HG02973 (cell line): ENCODE measurements at regions not wholly inside any gene's neighbourhood (a gene's known extent, or its start where the extent isn't known, plus 50 kb on each side); places are given as distances from the start of the nearest gene placed in this dataset.
"Not testable (repeated sequence)": the region's sequence is repeated elsewhere in the genome, so short reads cannot be mapped to it uniquely, and the experiment has no call there.

Experiments
- ATAC-seq: cut with Tn5 transposase; IDR thresholded peaks from one replicate; pipeline ENCODE4 v1.9.1; 2021; ENCODE audit warnings: moderate library complexity; ENCODE audit not compliant: unreplicated experiment

DNA sequence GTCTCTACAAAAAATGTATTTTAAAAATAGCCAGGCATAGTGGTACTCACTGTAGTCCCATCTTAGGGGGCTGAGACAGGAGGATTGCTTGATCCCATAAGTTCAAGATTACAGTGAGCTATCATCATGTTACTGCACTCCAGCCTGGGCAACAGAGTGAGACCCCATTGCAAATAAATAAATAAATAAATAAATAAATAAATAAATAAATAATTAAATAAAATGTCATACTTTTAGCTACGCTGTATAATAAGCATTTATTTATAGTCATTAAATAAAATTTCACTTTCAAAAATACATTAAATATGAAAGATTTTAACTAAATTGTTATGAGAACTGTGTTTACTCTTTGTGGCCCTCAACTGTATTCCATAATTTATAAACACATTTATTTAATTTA lies 1124.2 kb downstream of the PCDH7 start:
- ATAC-seq = no peak

DNA sequence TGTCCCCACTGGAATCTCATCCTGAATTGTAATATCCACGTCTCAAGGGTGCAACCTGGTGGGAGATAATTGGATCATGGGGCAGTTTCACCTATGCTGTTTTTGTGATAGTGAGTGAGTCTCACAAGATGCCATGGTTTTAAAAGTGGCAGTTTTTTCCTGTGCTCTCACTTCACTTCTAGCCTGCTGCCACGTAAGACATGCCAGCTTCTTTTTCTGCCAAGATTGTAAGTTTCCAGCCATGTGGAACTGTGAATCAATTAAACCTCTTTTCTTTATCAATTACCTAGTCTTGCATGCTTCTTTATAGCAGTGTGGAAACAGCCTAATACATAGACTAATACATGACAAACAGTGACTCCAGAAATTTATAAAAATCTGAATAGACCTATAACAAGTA lies 1131.8 kb downstream of the PCDH7 start:
- ATAC-seq = no peak

DNA sequence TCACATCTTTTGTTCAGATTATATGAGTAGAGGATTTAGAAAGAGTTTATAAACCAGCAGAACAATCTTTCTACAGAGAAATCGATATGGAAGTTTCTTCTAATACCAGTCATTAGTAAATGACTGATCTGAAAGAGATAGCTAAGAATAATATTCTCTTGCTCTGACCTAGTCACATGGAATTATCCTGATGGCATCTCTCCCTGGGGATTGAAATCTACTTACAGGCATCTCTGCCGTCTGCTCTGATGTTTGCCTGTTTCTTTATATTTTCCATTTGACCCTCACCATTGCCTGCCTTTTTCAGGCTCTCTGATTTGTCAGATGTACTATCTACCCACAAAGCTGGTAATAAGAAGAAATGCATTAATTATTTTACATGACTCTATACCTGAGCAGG lies 1157.3 kb downstream of the PCDH7 start:
- no peak for ATAC-seq

DNA sequence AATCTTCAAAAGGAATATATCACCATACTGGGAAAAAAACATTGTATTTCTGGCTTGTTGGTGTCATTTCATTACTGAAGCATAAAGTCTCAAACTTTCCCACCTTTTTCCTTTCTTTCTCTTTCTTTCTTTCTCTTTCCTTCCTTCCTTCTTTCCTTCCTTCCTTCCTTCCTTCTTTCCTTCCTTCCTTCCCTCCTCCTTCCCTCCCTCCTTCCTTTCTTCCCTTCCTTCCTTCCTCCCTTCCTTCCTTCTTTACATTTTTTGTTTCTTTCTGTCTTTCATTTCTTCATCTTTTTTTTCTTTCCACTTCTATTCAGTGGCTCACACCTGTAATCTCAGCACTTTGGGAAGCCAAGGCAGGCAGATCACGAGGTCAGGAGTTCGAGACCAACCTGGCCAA lies 1160.7 kb downstream of the PCDH7 start:
- ATAC-seq = not testable (repeated sequence)

DNA sequence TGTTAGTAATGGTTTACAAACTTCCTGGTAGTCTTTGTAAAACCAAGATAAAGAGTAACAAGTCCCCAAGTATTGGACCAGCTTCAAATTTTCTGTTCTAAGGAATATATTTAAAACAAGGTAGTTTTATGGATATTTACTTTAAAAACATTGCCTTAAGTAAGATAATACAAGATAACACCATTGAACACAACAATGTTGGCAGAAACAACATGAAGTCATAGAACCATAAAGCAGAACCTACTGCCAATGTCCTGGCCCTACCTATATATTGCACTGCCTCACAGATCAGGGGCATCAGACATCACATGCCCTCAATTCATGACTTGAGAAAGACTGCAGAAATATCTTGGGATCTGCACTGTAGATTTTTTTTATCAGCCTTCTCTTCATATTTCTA lies 1176.2 kb downstream of the PCDH7 start:
- no peak for ATAC-seq

DNA sequence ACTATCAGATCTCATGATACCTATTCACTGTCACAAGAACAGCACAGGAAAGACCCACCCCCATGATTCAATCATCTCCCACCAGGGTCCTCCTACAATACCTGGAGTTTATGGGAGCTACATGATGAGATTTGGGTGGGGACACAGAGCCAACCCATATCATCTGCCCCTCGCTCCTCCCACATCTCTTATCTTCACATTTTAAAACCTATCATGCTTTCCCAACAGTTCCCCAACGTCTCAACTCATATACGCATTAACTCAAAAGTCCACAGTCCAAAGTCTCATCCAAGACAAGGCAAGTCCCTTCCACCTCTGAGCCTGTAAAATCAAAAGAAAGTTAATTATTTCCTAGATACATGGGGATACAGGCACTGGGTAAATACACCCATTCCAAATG lies 1185.2 kb downstream of the PCDH7 start:
- ATAC-seq = no peak

DNA sequence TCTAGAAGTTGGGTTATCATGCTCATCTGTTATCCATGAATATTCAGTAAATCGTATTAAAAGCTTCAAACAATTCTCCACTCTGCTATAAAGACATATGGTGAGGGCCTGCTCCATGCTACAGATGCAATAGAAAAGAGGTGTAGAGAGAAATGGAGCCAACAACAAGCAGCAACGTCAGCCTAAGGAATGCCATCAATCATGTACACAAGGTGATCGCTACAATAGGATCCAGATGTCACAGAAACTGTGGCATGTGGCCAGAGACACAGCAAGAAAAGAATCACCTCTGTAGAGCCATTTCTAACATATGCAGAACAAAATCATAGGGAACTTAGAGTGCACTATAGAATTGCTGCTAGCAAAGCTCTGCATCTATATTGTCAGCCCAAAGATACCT lies 1188.1 kb downstream of the PCDH7 start:
- ATAC-seq = no peak

DNA sequence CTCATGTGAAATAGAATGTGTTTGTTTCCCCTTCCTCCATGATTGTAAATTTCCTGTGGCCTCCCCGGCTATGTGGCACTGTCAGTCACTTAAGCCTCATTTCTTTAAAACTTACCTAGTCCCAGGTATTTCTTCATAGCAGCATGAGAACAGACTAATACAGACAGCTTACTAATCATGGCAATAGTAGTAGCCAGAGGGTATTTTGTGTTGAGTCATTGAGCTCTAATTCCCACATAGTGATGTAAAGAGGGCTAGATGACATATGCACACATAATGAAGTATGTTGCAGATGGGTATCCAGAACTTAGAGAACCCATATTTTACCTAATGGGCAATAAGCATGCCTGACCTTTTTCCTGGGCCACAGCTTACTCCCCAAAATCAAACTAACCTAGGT lies 1197.2 kb downstream of the PCDH7 start:
- ATAC-seq = no peak

DNA sequence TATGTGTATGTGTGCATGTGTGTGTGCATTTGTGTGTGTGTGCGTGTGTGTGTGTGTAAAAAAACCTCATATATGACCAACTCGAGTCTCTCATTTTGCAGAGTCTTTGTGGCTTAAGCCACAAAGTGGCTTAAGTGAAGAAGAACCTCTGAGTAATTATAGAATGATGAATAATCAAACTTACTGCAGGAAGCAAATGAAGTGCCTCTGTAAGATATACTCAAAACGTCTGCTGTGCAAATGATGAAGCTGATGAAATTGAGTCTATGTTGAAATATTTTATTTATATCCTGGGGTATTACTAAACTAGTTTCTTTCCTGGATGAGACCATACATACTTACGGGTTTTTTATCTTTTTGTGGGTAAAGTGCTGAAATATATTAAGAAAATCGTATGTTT lies 1198.7 kb downstream of the PCDH7 start:
- ATAC-seq = no peak

DNA sequence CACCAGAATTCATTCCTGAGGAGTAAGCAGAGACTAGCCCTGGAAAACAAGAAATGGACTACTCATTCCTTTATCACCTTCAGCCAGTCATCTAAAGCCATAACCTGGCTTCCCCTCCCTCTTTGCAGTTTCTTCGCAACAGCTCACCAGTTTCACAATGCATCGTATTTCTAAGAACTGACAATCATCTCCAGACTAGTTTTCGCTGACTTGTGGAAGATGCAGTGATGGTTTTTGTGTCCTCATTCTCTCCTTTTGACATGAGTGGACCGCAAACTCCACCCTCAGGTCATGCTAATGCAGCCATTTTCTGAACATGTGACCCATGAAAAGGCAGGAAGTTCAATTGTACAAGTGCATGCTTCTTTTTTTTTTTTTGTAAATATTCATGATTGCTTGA lies 1203.5 kb downstream of the PCDH7 start:
- ATAC-seq = no peak

DNA sequence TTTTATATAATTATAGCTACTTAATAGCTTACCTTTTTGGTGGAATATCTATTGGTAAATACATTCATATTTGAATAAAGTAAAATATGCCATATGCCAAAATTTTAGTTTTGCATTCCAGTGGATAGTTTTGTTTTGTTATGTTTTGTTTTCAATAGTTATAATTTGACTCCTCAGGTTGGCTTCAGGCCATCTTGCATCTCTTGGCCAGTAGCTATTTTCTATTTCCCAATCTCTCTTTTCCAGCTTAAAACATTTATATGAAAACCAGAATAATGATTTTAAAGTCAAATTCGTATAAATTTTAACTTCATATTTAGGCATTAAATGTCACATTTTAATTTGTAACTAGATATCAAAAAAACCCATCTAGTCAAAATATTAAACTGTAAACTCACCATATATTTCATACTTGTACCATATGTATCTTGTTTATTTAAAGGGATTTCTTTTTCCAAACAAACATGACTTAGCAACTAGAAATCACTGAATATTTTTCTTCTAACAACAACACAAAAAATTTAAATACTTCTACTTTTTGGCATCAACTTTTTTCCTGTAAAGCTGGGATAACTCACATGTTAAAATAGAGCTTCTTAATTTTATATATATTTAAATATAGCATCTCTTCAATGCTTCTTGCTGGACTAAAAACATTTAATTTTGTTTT lies 1209.6 kb downstream of the PCDH7 start:
- ATAC-seq = no peak

DNA sequence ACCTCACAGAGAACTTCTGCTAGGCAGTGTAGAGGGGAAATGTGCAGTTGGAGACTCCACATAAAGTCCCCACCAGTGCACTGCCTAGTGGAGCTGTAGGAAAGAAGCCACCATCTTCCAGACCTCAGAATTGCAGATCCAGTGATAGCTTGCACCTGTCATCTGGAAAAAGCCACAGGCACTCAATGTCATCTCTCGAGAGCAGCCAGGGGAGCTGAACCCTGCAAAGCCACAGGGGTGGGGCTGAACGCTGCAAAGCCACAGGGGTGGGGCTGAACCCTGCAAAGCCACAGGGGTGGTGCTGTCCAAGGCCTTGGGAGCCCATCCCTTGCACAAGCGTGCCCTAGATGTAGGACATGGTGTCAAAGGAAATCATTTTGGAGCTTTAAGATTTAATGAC lies 1226.3 kb downstream of the PCDH7 start:
- ATAC-seq = no peak

DNA sequence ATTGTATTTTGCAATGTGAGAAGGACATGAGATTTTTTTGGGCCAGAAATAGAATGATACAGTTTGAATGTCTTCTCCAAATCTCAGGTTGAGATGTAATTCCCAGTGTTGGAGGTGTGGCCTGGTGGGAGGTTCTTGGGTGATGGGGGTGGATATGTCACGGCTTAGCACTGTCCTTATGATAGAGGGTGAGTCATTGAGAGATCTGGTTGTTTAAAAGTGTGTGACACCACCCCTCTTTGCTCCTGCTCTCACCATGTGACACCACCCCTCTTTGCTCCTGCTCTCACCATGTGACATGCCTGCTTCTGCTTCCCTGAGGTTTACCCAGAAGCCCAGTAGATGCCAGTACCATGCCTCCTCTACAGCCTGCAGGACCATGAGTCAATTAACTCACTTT lies 1226.9 kb downstream of the PCDH7 start:
- no peak for ATAC-seq

DNA sequence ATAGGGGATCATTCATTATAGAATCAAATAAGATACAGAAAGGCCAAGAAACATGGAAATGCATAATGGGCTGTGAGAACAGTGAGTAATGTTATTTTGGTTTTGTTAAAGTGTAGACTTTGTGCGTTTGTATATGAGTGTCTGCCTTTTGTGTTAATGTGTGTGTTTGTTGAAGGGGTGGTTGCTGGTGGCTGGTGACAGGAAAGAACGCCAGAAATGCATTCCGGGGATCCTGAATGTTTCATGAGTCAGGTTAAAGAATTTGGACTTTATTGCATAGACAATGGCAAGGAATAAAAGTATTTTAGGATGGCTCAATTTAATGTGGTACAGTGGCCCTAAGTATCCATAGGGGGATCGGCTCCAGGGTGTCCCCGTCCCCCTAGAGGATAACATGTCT lies 1228.9 kb downstream of the PCDH7 start:
- no peak for ATAC-seq

DNA sequence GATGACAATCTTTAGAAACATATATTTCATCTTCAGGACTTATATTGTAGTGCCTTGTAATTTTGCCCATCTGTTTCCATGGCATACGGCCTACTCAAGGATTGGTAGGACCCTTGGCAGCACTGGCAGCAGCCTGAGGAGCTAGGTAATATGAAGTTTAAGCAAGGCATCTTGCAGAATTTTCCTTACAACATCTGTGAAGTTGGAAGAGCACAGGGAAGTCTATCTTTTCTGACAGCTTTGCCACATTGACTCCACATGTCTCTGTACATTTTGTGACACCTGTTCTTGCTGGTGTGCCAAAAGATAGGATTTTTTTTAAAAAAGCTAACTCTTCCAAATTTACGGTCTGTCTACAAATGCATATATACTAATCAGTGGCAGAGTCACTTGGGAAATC lies 1235.2 kb downstream of the PCDH7 start:
- ATAC-seq = no peak

DNA sequence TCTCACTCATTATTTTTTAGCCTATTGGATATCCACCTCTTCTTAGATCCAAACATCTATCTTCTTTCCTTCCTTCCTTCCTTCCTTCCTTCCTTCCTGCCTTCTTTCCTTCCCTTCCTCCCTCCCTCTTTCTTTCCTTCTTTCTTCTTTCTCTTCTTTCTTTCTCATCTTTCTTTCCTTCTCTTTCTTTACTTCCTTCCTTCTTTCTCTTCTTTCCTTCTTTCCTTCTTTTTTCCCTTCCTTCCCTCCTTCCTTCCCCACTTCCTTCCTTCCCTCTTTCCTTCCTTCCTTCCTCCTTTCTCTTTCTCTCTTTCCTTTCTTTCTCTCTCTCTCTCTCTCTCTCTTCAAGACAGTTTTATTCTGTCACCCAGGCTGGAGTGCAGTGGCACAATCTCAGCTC lies 1239.8 kb downstream of the PCDH7 start:
- ATAC-seq = no peak

DNA sequence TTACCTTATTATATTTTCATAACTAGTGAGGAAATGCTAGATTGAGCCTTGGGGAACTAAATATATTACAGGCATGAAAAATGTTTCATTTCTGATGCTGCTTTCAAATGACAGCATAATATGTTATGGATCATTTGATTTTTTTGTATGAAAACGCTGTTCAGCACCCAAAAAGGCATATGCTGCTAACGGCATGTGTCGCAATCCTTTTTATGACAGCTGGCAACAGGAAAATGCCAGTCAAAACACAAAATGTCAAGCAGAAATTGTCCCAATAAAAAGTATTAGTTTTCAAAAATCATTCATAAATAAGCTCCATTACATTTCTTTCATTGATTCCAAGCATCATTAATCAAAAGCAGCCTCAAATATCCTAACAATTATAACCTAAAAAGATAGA lies 1244.5 kb downstream of the PCDH7 start:
- no peak for ATAC-seq

DNA sequence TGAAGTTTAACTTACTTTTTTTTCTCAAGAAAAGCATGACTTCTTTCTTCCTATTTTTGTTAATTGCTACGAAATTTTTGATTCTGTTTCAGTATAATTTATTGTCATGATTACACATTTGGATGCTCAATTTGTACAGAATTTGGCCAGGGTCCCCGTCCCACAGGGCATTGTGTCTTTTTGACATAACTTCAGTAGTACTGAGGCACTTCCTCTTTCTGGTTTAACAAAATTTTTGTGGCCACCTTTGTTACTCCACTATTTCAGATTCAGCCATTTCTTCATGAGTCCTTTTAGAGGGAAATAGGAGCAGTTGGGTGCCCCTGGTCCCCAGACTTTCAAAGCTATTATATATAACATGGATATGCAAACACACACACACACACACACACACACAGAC lies 1248.7 kb downstream of the PCDH7 start:
- ATAC-seq = no peak

DNA sequence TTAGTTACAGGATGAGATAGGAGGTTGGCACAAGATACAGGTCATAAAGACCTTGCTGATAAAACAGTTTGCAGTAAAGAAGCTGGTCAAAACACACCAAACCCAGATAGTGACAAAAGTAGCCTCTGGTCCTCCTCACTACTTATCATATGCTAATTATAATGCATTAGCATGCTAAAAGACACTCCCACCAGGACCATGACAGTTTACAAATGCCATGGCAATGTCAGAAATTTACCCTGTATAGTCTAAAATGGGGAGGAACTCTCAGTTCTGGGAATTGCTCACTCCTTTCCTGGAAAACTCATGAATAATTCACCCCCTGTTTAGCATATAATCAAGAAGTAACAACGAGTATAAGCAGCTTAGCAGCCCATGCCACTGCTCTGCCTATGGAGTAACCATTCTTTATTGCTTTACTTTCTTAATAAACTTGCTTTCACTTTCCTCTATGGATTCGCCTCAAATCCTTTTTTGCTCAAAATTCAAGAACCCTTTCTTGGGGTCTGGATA lies 1254.4 kb downstream of the PCDH7 start:
- no peak for ATAC-seq

DNA sequence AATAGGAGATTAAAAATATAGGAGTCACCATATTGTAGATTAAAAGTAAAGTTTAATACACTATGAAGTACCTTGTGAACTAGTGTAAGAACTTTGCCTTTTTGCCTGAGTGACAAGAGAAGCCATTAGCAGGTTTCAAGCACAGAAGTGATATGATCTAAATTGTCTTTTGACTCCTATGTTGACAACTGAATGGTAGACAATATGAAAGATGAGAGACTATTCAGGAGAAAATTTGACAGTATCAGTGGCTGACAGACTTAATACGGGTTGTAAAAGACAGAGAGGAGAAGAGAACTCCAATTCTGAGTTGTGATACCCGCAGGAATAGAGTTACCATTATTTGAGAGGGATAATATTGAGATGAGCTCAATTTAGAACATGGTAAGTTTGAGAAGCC lies 1259.8 kb downstream of the PCDH7 start:
- ATAC-seq = no peak

DNA sequence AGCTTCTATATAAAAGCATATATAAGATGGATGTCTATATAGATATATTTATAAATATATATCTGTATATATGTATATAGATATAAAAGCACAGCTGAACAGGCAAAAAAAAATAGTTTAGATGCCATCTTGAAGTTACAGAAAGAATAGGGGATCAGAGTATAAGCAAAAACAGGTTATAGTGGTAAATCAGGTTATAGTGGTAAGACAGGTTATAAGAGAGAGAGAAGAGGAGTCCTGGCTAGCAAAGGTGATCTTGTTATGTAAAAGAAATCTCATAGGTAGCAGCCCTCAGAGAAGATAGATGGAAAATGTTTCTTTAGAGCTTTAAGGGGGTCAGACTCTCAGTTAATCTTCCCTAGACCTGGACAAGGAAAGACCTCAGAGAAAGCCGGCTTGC lies 1263.1 kb downstream of the PCDH7 start:
- no peak for ATAC-seq

DNA sequence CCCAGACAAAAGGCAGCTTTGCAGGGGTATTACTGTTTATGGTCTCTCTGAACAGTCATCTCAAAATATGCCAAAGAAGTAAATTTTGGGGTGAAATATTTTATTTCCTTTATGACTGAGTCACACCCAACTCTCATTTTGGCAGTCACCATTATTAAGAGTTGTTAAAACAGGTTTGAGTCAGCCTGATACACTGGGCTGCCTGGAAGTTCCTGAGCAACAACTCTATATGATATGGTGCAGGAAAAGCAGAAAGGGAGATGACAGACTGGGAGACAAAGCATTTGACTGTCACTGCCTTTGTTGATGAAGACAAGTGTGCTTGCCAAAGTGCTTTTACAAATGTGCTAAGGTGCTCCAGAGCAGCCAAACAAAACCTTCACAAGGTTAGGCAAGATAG lies 1263.5 kb downstream of the PCDH7 start:
- ATAC-seq = no peak

DNA sequence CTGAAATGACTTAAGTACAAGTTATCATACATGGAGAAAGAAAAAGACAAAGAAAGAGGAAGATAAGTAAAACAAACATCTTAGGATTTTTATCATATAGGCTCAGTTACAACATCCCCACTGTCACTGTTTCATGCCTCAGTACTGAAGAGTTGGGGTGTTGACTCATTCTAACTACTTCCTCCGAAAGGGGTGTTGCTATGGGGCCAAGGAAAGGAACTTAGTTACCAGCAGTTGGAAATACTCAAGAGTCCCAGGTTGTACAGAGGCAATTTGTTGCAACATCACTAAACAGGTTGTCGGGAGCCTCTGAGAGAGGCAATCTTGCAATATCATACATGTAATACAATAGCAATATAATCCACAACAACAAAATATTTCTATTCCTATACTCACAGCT lies 1264.7 kb downstream of the PCDH7 start:
- ATAC-seq = no peak
